ENCODE measurements at regions not wholly inside any gene's neighbourhood (a gene's known extent, or its start where the extent isn't known, plus 50 kb on each side); places are given as distances from the start of the nearest gene placed in this dataset.

DNA sequence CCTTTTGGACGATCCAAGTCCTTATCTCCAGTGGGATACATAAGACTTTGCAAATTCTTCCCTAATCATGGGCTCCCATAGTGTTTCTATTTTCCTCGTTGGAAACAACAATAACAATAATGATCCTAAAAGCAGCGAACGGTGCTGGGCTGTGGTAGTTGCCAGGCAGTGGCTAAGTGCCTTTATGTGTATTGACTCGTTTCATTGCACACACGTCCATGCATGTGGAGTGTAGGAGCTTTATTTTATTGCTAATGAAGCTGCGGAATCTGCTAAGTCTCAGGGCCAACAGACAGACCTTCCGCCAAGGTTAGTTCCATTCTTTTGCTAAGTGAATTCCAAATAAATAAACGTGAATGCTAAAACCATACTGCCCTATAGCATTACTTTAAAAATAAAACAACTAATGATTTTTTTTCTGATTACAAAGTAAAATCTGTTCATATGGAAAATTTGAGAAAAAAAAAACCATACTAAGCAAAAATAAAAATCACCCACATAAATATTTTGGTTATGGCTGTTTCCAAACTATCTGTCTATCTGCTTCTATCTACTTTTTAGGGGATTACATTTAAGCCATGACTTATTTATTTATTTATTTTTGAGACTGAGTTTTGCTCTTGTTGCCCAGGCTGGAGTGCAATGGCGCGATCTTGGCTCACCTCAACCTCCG lies 297.9 kb downstream of the BMP7 start:
- H3K27ac Mint-ChIP-seq (ENCODE audit: unreplicated experiment), result no peak overlapping the region
- H3K27me3 Mint-ChIP-seq (ENCODE audit: unreplicated experiment), result peaks cover 88% of the 10 kb centered on the region
- H3K9me3 Mint-ChIP-seq (ENCODE audit: low read depth, unreplicated experiment), result no peaks in the 10 kb centered on the region
- TF ChIP-seq, protein P1, sequence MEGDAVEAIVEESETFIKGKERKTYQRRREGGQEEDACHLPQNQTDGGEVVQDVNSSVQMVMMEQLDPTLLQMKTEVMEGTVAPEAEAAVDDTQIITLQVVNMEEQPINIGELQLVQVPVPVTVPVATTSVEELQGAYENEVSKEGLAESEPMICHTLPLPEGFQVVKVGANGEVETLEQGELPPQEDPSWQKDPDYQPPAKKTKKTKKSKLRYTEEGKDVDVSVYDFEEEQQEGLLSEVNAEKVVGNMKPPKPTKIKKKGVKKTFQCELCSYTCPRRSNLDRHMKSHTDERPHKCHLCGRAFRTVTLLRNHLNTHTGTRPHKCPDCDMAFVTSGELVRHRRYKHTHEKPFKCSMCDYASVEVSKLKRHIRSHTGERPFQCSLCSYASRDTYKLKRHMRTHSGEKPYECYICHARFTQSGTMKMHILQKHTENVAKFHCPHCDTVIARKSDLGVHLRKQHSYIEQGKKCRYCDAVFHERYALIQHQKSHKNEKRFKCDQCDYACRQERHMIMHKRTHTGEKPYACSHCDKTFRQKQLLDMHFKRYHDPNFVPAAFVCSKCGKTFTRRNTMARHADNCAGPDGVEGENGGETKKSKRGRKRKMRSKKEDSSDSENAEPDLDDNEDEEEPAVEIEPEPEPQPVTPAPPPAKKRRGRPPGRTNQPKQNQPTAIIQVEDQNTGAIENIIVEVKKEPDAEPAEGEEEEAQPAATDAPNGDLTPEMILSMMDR (IDR thresholded peaks at IDR 0.05; ENCODE audit: unreplicated experiment), result no peak
- no peaks in the 10 kb centered on the region for H3K4me1 Mint-ChIP-seq (ENCODE audit: low read depth, unreplicated experiment)
- no peak overlapping the region for H3K4me3 Mint-ChIP-seq (ENCODE audit: low read depth, unreplicated experiment)
- no TSS peak for BruUV-seq (replicated peaks)
- no peaks in the 10 kb centered on the region for H3K36me3 Mint-ChIP-seq (ENCODE audit: insufficient read depth, unreplicated experiment)
- CTCF ChIA-PET, result no interaction called here
- intact Hi-C loops (cut with micrococcal nuclease; ENCODE audit: unreplicated experiment), result no loop called here
- no peak for DNase-seq

GRCh38 chr20:56974499-56975250 lies 291.8 kb downstream of the BMP7 start:
- TF ChIP-seq, protein P1 (IDR thresholded peaks at IDR 0.05; ENCODE audit: unreplicated experiment), result peak; percentile 81
- CTCF ChIA-PET, result interaction anchor here (0.6 to 2.4 kb wide), 8 partner anchors 10 to 424 kb away, joined by 3 to 13 read pairs (median 3); no protein-coding TSS in a partner anchor
- H3K4me1 Mint-ChIP-seq (ENCODE audit: low read depth, unreplicated experiment), result no peaks in the 10 kb centered on the region
- peak; percentile 70 for DNase-seq
- peaks cover 96% of the 10 kb centered on the region for H3K27me3 Mint-ChIP-seq (ENCODE audit: unreplicated experiment)
- H3K27ac Mint-ChIP-seq (ENCODE audit: unreplicated experiment), result no peak overlapping the region
- no peak overlapping the region for H3K4me3 Mint-ChIP-seq (ENCODE audit: low read depth, unreplicated experiment)
- no peaks in the 10 kb centered on the region for H3K9me3 Mint-ChIP-seq (ENCODE audit: low read depth, unreplicated experiment)
- no TSS peak for BruUV-seq (replicated peaks)
- peaks cover 3% of the 10 kb centered on the region for H3K36me3 Mint-ChIP-seq (ENCODE audit: insufficient read depth, unreplicated experiment)
- intact Hi-C loops (cut with micrococcal nuclease; ENCODE audit: unreplicated experiment), result loop anchor here (1.0 kb wide), 1 partner anchor 424 kb away; no protein-coding TSS in a partner anchor

DNA sequence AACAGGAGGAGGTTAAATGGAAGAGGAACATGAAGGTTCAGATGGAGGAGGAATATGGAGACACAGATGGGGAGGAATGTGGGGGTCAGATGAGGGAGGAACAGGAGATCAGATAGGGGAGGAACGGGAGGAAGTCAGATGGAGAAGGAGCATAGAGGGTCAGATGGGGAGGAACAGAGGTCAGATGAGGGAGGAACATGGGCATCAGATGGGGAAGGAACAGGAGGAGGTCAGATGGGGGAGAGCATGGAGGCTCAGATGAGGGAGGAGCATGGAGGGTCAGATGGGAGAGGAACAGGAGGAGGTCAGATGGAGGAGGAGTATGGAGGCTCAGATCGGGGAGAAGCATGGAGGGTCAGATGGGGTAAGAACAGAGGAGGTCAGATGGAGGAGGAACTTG lies 290.6 kb downstream of the BMP7 start:
- no peaks in the 10 kb centered on the region for H3K9me3 Mint-ChIP-seq (ENCODE audit: low read depth, unreplicated experiment)
- CTCF ChIA-PET, result interaction anchor here (0.6 kb wide), 1 partner anchor 36 kb away, joined by 3 read pairs; no protein-coding TSS in a partner anchor
- no peak overlapping the region for H3K27ac Mint-ChIP-seq (ENCODE audit: unreplicated experiment)
- H3K27me3 Mint-ChIP-seq (ENCODE audit: unreplicated experiment), result peaks cover 100% of the 10 kb centered on the region
- H3K4me1 Mint-ChIP-seq (ENCODE audit: low read depth, unreplicated experiment), result no peaks in the 10 kb centered on the region
- no TSS peak for BruUV-seq (replicated peaks)
- H3K4me3 Mint-ChIP-seq (ENCODE audit: low read depth, unreplicated experiment), result no peak overlapping the region
- intact Hi-C loops (cut with micrococcal nuclease; ENCODE audit: unreplicated experiment), result no loop called here
- TF ChIP-seq, protein P1 (IDR thresholded peaks at IDR 0.05; ENCODE audit: unreplicated experiment), result no peak
- H3K36me3 Mint-ChIP-seq (ENCODE audit: insufficient read depth, unreplicated experiment), result peaks cover 3% of the 10 kb centered on the region
- no peak for DNase-seq

- H3K4me1 Mint-ChIP-seq (ENCODE audit: low read depth, unreplicated experiment), result no peaks in the 10 kb centered on the region
- no peak overlapping the region for H3K4me3 Mint-ChIP-seq (ENCODE audit: low read depth, unreplicated experiment)
- intact Hi-C loops (cut with micrococcal nuclease; ENCODE audit: unreplicated experiment), result no loop called here
- no TSS peak for BruUV-seq (replicated peaks)
- CTCF ChIA-PET, result no interaction called here
- no peak overlapping the region for H3K27ac Mint-ChIP-seq (ENCODE audit: unreplicated experiment)
- H3K9me3 Mint-ChIP-seq (ENCODE audit: low read depth, unreplicated experiment), result no peaks in the 10 kb centered on the region
- DNase-seq, result no peak
- peaks cover 3% of the 10 kb centered on the region for H3K36me3 Mint-ChIP-seq (ENCODE audit: insufficient read depth, unreplicated experiment)
- TF ChIP-seq, protein P1 (IDR thresholded peaks at IDR 0.05; ENCODE audit: unreplicated experiment), result no peak
- H3K27me3 Mint-ChIP-seq (ENCODE audit: unreplicated experiment), result peaks cover 100% of the 10 kb centered on the region
Observed at GRCh38 chr20:56976336-56976735, 290.1 kb downstream of the BMP7 start.
